Adrenal gland (tissue), 9 donors: ENCODE measurements at regions not wholly inside any gene's neighbourhood (a gene's known extent, or its start where the extent isn't known, plus 50 kb on each side); places are given as distances from the start of the nearest gene placed in this dataset.

Experiments used
- DNase-seq, 7 donors: peaks; one replicate each; pipeline ENCODE4 v3.0.0-alpha.2; 2019 to 2020
- H3K27ac ChIP-seq, 5 donors: fragments of 200-600 bp; sonication (generic) in 4 of 5; 1 replicate in 3 of 5; 2 replicates in 2 of 5; pipeline versions ENCODE4 v1.5.1 to v1.8.0; 2016 to 2020; ENCODE audit warnings: mild to moderate bottlenecking in 1 of 5
- H3K27me3 ChIP-seq: fragments of 200-600 bp; 2 replicates; pipeline ENCODE4 v1.8.0; 2021
- H3K36me3 ChIP-seq, 2 donors: fragments of 200-600 bp; replicated peaks in 1 of 2; 1 replicate in 1 of 2; 2 replicates in 1 of 2; pipeline versions ENCODE4 v1.5.1 to v1.8.0; 2018 to 2022
- H3K4me1 ChIP-seq, 2 donors: fragments of 200-600 bp; replicated peaks in 1 of 2; 1 replicate in 1 of 2; 2 replicates in 1 of 2; pipeline versions ENCODE4 v1.5.1 to v1.8.0; 2018 to 2021
- H3K4me3 ChIP-seq, 4 donors: fragments of 200-600 bp; sonication (generic) in 3 of 4; one replicate each; pipeline ENCODE4 v1.5.1; 2016 to 2018
- H3K9me3 ChIP-seq, 3 donors: fragments of 200-600 bp; sonication (generic) in 1 of 3; replicated peaks in 1 of 3; 1 replicate in 2 of 3; 2 replicates in 1 of 3; pipeline versions ENCODE4 v1.5.1 to v1.8.0; 2016 to 2021
- CTCF ChIP-seq, 6 experiments: fragments of 450-650 bp in 4 of 6; fragments of 200-600 bp in 2 of 6; sonication (generic) in 1 of 6; IDR thresholded peaks; 1 replicate in 5 of 6; 2 replicates in 1 of 6; pipeline versions ENCODE4 v1.5.1 to v1.8.0; 2016 to 2021; ENCODE audit warnings: antibody characterized with exemption in 6 of 6, mild to moderate bottlenecking in 2 of 6, moderate library complexity in 1 of 6
- POLR2A ChIP-seq, 2 donors: fragments of 450-650 bp; IDR thresholded peaks; one replicate each; pipeline ENCODE4 v1.6.1; 2017; ENCODE audit warnings: antibody characterized with exemption in 2 of 2, mild to moderate bottlenecking in 2 of 2, moderate library complexity in 1 of 2
- WGBS, 4 donors: extraction: QIAGEN DNeasy Blood & Tissue Kit in 2 of 4; methylation state at CpG; one replicate each; pipeline versions ENCODE4 v1.1.5 to v1.1.7; 2013 to 2017; 5-methylcytosine and 5-hydroxymethylcytosine counted together
- intact Hi-C, 2 donors: fragments of 100-400 bp; cut with DNase I; formaldehyde crosslinking; loops; one replicate each; pipeline versions ENCODE4 v1.14.1 to v1.15.0; 2022 to 2023
- donor health status: healthy with polysubstance abuse.
- donor health status: Bipolar disorder and iron deficiency.
- donor health status: DM: yes; HTN: yes; CAD: no.
- donor health status: DM: no; HTN: no; CAD: no.
- donor health status: DM: no; HTN: no; CAD: no.

GRCh38 chr12:24423611-24424010 lies 474.1 kb upstream of the SOX5 start:
- intact Hi-C loops, result no loop called here
- no peaks in the 10 kb centered on the region for H3K4me1 ChIP-seq
- 81 to 87% (median 83%) methylated on average over 4 of the region's 4 CpGs for WGBS, 4 donors
- no peaks in the 10 kb centered on the region for H3K27me3 ChIP-seq
- no peak overlapping the region for H3K27ac ChIP-seq
- no peak overlapping the region for H3K4me3 ChIP-seq
- no peak for TF ChIP-seq CTCF (IDR thresholded peaks at IDR 0.05)
- TF ChIP-seq POLR2A (IDR thresholded peaks at IDR 0.05), result no peak
- no peaks in the 10 kb centered on the region for H3K9me3 ChIP-seq
- no peaks in the 10 kb centered on the region for H3K36me3 ChIP-seq
- no peak for DNase-seq

- WGBS, 4 donors, result 76 to 83% (median 80%) methylated on average over 5 of the region's 5 CpGs
- no peak overlapping the region for H3K27ac ChIP-seq
- H3K9me3 ChIP-seq, result no peaks in the 10 kb centered on the region
- TF ChIP-seq CTCF (IDR thresholded peaks at IDR 0.05), result no peak
- no peak for TF ChIP-seq POLR2A (IDR thresholded peaks at IDR 0.05)
- H3K4me3 ChIP-seq, result no peak overlapping the region
- intact Hi-C loops, result no loop called here
- no peaks in the 10 kb centered on the region for H3K27me3 ChIP-seq
- no peak for DNase-seq
- H3K4me1 ChIP-seq, result no peaks in the 10 kb centered on the region
- H3K36me3 ChIP-seq, result no peaks in the 10 kb centered on the region
These were observed 472.3 kb upstream of the SOX5 start for GRCh38 chr12:24421759-24422158.

GRCh38 chr12:24418157-24418556 lies 468.7 kb upstream of the SOX5 start:
- WGBS, 4 donors, result 63 to 88% (median 74%) methylated on average over 1 of the region's 1 CpG
- Histone ChIP-seq H3K9me3 (no peaks in the 10 kb centered on the region), H3K4me1 (no peaks in the 10 kb centered on the region), H3K4me3 (no peak overlapping the region), H3K27me3 (no peaks in the 10 kb centered on the region), H3K27ac (no peak overlapping the region), H3K36me3 (no peaks in the 10 kb centered on the region)
- intact Hi-C loops, result no loop called here
- no peak for DNase-seq
- no peak for TF ChIP-seq POLR2A (IDR thresholded peaks at IDR 0.05)
- TF ChIP-seq CTCF (IDR thresholded peaks at IDR 0.05), result no peak

GRCh38 chr12:24416423-24417109 lies 467.1 kb upstream of the SOX5 start:
- no peaks in the 10 kb centered on the region for H3K9me3 ChIP-seq
- intact Hi-C loops, result no loop called here
- H3K36me3 ChIP-seq, result no peaks in the 10 kb centered on the region
- H3K4me1 ChIP-seq, result no peaks in the 10 kb centered on the region
- WGBS, 4 donors, result 72 to 86% (median 78%) methylated on average over 7 of the region's 7 CpGs
- H3K27ac ChIP-seq, result no peak overlapping the region
- H3K4me3 ChIP-seq, result no peak overlapping the region
- TF ChIP-seq POLR2A (IDR thresholded peaks at IDR 0.05), result no peak
- no peak for TF ChIP-seq CTCF (IDR thresholded peaks at IDR 0.05)
- H3K27me3 ChIP-seq, result no peaks in the 10 kb centered on the region
- no peak for DNase-seq
